HCT116 (cell line): ENCODE measurements at regions not wholly inside any gene's neighbourhood (a gene's known extent, or its start where the extent isn't known, plus 50 kb on each side); places are given as distances from the start of the nearest gene placed in this dataset.

Experiments used
- ATAC-seq: fragments of 200-7000 bp; cut with Tn5 transposase; 2 replicates; pipeline ENCODE4 v1.9.1; 2020; ENCODE audit warnings: mild to moderate bottlenecking, moderate library complexity
- BruUV-seq: library from RNA; stranded (reverse); fragments of 400-500 nt; replicated peaks from 2 replicates; lab custom pipeline; 2021; lab: Mats Ljungman, UMichigan
- CTCF ChIA-PET: fragments of 300-600 bp; sonication (Branson Sonifier 250); formaldehyde crosslinking; loops from one replicate; lab custom pipeline; 2021; ENCODE audit warnings: antibody characterized with exemption; lab: Charles Lee
- POLR2A ChIA-PET: fragments of 300-600, 350-600 bp; sonication (Branson Sonifier 250); formaldehyde crosslinking; loops from one replicate; lab custom pipeline; 2021; ENCODE audit warnings: antibody characterized with exemption; lab: Charles Lee
- RAD21 ChIA-PET, 2 experiments: fragments of 300-600 bp; sonication (Branson Sonifier 250); formaldehyde crosslinking; loops; one replicate each; lab custom pipeline; 2023; ENCODE audit warnings: low total read pairs in 2 of 2; ENCODE audit not compliant: uncharacterized antibody in 2 of 2, unreplicated experiment in 2 of 2, low non-redundant PET in 1 of 2; lab: Charles Lee
- DNase-seq: peaks from one replicate; pipeline ENCODE4 v3.0.0-alpha.2; 2010; ENCODE audit warnings: low read depth, low spot score
- H2AFZ ChIP-seq: fragments of 200-600 bp; shearing (Covaris generic), sonication (generic); 2 replicates; pipeline ENCODE4 v1.6.1; 2017; ENCODE audit warnings: low read depth, mixed run types, mixed read lengths, antibody characterized with exemption, low read length; ENCODE audit not compliant: poor library complexity, severe bottlenecking
- H3K27ac ChIP-seq: 2 replicates; pipeline ENCODE4 v1.5.1; 2012; ENCODE audit warnings: low read depth, low read length
- H3K27me3 ChIP-seq: fragments of 200-600 bp; sonication (generic); 2 replicates; pipeline ENCODE4 v1.6.1; 2016; ENCODE audit warnings: mixed run types, low read length, mixed read lengths; ENCODE audit not compliant: insufficient read depth
- H3K36me3 ChIP-seq, 2 experiments: fragments of 200-500 bp in 1 of 2; fragments of 200-600 bp in 1 of 2; sonication (Bioruptor generic) in 1 of 2; sonication (generic) in 1 of 2; 2 replicates each; pipeline versions ENCODE4 v1.5.1 to v1.6.1; 2014 to 2016; ENCODE audit warnings: low read length in 2 of 2, inconsistent platforms in 1 of 2, mixed read lengths in 1 of 2, mixed run types in 1 of 2; ENCODE audit not compliant: insufficient read depth in 2 of 2, control insufficient read depth in 1 of 2
- H3K4me1 ChIP-seq, 2 experiments: fragments of 200-600 bp in 1 of 2; sonication (generic) in 1 of 2; 2 replicates each; pipeline versions ENCODE4 v1.5.1 to v1.6.1; 2012 to 2017; ENCODE audit warnings: low read length in 2 of 2, inconsistent platforms in 1 of 2, mild to moderate bottlenecking in 1 of 2, mixed read lengths in 1 of 2, mixed run types in 1 of 2, moderate library complexity in 1 of 2; ENCODE audit not compliant: insufficient read depth in 2 of 2, control insufficient read depth in 1 of 2
- H3K4me2 ChIP-seq: fragments of 200-600 bp; sonication (generic); 2 replicates; pipeline ENCODE4 v1.6.1; 2017; ENCODE audit warnings: mixed run types, low read length, mixed read lengths
- H3K4me3 ChIP-seq, 2 experiments: fragments of 200-600 bp in 1 of 2; sonication (generic) in 1 of 2; replicated peaks in 1 of 2; 2 replicates each; pipeline ENCODE4 v1.5.1; 2011 to 2016; ENCODE audit warnings: low read length in 2 of 2, control low read depth in 1 of 2, low read depth in 1 of 2, mild to moderate bottlenecking in 1 of 2, mixed read lengths in 1 of 2, mixed run types in 1 of 2
- H3K79me2 ChIP-seq: fragments of 200-600 bp; sonication (generic); 2 replicates; pipeline ENCODE4 v1.6.1; 2017; ENCODE audit warnings: mild to moderate bottlenecking, mixed run types, low read length, moderate library complexity, mixed read lengths; ENCODE audit not compliant: insufficient read depth
- H3K9ac ChIP-seq: fragments of 200-600 bp; sonication (generic); 2 replicates; pipeline ENCODE4 v1.6.1; 2016; ENCODE audit warnings: low read length, mixed read lengths
- H3K9me2 ChIP-seq: fragments of 200-600 bp; sonication (generic), shearing (Covaris generic); 2 replicates; pipeline ENCODE4 v1.6.1; 2017; ENCODE audit warnings: mixed run types, mild to moderate bottlenecking, moderate library complexity; ENCODE audit not compliant: insufficient read depth
- H3K9me3 ChIP-seq, 2 experiments: fragments of 200-500 bp in 1 of 2; fragments of 200-600 bp in 1 of 2; sonication (Bioruptor generic) in 1 of 2; sonication (generic) in 1 of 2; 2 replicates each; pipeline ENCODE4 v1.6.1; 2014 to 2017; ENCODE audit warnings: low read length in 2 of 2, mixed read lengths in 2 of 2, inconsistent platforms in 1 of 2, low read depth in 1 of 2, mild to moderate bottlenecking in 1 of 2, mixed run types in 1 of 2, moderate library complexity in 1 of 2; ENCODE audit not compliant: control insufficient read depth in 1 of 2, insufficient read depth in 1 of 2
- H4K20me1 ChIP-seq: fragments of 200-600 bp; sonication (generic), shearing (Covaris generic); 2 replicates; pipeline ENCODE4 v1.6.1; 2017; ENCODE audit warnings: mixed run types, mild to moderate bottlenecking, moderate library complexity; ENCODE audit not compliant: insufficient read depth
- CBX3 ChIP-seq: IDR thresholded peaks from 2 replicates; pipeline ENCODE4 v1.6.1; 2012; ENCODE audit warnings: low read depth
- CEBPB ChIP-seq: IDR thresholded peaks from 2 replicates; pipeline ENCODE4 v1.6.1; 2012; ENCODE audit warnings: low read depth
- EGR1 ChIP-seq: IDR thresholded peaks from 2 replicates; pipeline ENCODE4 v1.6.1; 2012; ENCODE audit warnings: low read depth
- ELF1 ChIP-seq: IDR thresholded peaks from 2 replicates; pipeline ENCODE4 v1.6.1; 2012; ENCODE audit warnings: low read depth, borderline replicate concordance
- EZH2 ChIP-seq: fragments of 200-600 bp; sonication (generic); IDR thresholded peaks from 2 replicates; pipeline ENCODE4 v1.6.1; 2017; ENCODE audit warnings: antibody characterized with exemption, mixed run types
- EZH2phosphoT487 ChIP-seq: fragments of 200-600 bp; IDR thresholded peaks from 2 replicates; pipeline ENCODE4 v1.6.1; 2018; ENCODE audit warnings: antibody characterized with exemption, borderline replicate concordance
- FOSL1 ChIP-seq: IDR thresholded peaks from 2 replicates; pipeline ENCODE4 v1.6.1; 2012; ENCODE audit warnings: low read depth
- JUND ChIP-seq: IDR thresholded peaks from 2 replicates; pipeline ENCODE4 v1.6.1; 2012
- POLR2AphosphoS5 ChIP-seq: IDR thresholded peaks from 2 replicates; pipeline ENCODE4 v1.6.1; 2011; ENCODE audit warnings: mild to moderate bottlenecking, low read depth, low read length, moderate library complexity
- RAD21 ChIP-seq: IDR thresholded peaks from 2 replicates; pipeline ENCODE4 v1.6.1; 2012; ENCODE audit warnings: low read depth, mild to moderate bottlenecking
- SP1 ChIP-seq: IDR thresholded peaks from 2 replicates; pipeline ENCODE4 v1.6.1; 2012; ENCODE audit warnings: low read depth
- SRF ChIP-seq: IDR thresholded peaks from 2 replicates; pipeline ENCODE4 v1.6.1; 2012; ENCODE audit warnings: low read depth
- TCF7L2 ChIP-seq: IDR thresholded peaks from 2 replicates; pipeline ENCODE4 v1.7.0; 2011; ENCODE audit warnings: borderline replicate concordance, inconsistent platforms; ENCODE audit not compliant: insufficient read depth, insufficient read length; ENCODE audit errors: extremely low read depth
- ZNF274 ChIP-seq: fragments of 200-500 bp; sonication (Bioruptor generic); IDR thresholded peaks from 2 replicates; pipeline ENCODE4 v1.6.1; 2014; ENCODE audit warnings: mild to moderate bottlenecking, low read depth, low read length, inconsistent platforms
- intact Hi-C: fragments of 100-400 bp; cut with micrococcal nuclease; formaldehyde crosslinking; loops from 2 replicates; pipeline ENCODE4 v1.10.0; 2022
- TF ChIP-seq, protein P1 (sequence below), 3 experiments: fragments of 200-600 bp in 1 of 3; sonication (generic) in 1 of 3; IDR thresholded peaks in 2 of 3; conservative IDR thresholded peaks in 1 of 3; 2 replicates each; pipeline ENCODE4 v1.5.1; 2012 to 2017; ENCODE audit warnings: low read depth in 2 of 3, low read length in 2 of 3, antibody characterized with exemption in 1 of 3, borderline replicate concordance in 1 of 3, control low read depth in 1 of 3, mild to moderate bottlenecking in 1 of 3, mixed read lengths in 1 of 3, mixed run types in 1 of 3, moderate library complexity in 1 of 3; ENCODE audit not compliant: insufficient read depth in 1 of 3
- TF ChIP-seq, protein P2 (sequence below): IDR thresholded peaks from 2 replicates; pipeline ENCODE4 v1.6.1; 2011; ENCODE audit warnings: mild to moderate bottlenecking, low read length, moderate library complexity; ENCODE audit not compliant: insufficient replicate concordance; ENCODE audit errors: extremely low read depth

DNA sequence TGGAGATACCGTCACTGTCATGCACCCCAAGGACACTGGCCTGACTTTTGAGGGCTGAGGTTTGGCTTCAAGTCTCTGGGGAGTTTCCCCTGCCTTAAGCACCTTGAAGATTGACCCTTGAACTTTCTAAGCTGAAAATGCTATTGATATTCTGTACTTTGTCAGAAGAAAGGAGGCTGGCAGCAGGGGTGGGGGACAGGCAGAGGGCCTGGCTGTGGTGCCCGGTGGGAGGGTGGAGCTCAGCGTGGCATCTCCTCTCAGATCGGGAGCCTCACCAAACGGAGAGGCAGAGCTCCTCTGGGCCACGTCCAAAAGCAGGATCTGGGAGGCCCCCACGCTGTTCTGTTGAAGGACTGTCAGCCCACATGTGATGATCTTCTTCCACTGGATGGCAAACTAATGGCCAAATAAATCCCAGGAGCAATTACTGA lies 305.2 kb upstream of the IRX3 start:
- Histone ChIP-seq H3K4me2 (no peak overlapping the region), H3K4me1 (no peaks in the 10 kb centered on the region), H3K4me3 (no peak overlapping the region), H3K9me2 (no peaks in the 10 kb centered on the region), H3K79me2 (no peaks in the 10 kb centered on the region), H2AFZ (no peak overlapping the region), H4K20me1 (no peaks in the 10 kb centered on the region), H3K9ac (no peak overlapping the region), H3K27me3 (peaks cover 13% of the 10 kb centered on the region; the same call in 1 of the 2 replicates), H3K9me3 (no peaks in the 10 kb centered on the region), H3K27ac (no peak overlapping the region), H3K36me3 (no peaks in the 10 kb centered on the region)
- no peak for DNase-seq
- TF ChIP-seq POLR2AphosphoS5 (no peak), ZNF274 (no peak), FOSL1 (no peak), EZH2phosphoT487 (no peak), EZH2 (no peak), JUND (no peak), EGR1 (no peak), SP1 (no peak), CEBPB (no peak), RAD21 (no peak), CBX3 (no peak), ELF1 (no peak), SRF (no peak), TCF7L2 (no peak)
- TF ChIP-seq, protein P1, sequence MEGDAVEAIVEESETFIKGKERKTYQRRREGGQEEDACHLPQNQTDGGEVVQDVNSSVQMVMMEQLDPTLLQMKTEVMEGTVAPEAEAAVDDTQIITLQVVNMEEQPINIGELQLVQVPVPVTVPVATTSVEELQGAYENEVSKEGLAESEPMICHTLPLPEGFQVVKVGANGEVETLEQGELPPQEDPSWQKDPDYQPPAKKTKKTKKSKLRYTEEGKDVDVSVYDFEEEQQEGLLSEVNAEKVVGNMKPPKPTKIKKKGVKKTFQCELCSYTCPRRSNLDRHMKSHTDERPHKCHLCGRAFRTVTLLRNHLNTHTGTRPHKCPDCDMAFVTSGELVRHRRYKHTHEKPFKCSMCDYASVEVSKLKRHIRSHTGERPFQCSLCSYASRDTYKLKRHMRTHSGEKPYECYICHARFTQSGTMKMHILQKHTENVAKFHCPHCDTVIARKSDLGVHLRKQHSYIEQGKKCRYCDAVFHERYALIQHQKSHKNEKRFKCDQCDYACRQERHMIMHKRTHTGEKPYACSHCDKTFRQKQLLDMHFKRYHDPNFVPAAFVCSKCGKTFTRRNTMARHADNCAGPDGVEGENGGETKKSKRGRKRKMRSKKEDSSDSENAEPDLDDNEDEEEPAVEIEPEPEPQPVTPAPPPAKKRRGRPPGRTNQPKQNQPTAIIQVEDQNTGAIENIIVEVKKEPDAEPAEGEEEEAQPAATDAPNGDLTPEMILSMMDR (IDR thresholded peaks at IDR 0.05 in 2 of 3, conservative IDR thresholded peaks at IDR 0.05 in 1 of 3; ENCODE audit: borderline replicate concordance in 1 of 3, insufficient read depth in 1 of 3, low read depth in 2 of 3, low read length in 2 of 3): no peak
- TF ChIP-seq, protein P2, sequence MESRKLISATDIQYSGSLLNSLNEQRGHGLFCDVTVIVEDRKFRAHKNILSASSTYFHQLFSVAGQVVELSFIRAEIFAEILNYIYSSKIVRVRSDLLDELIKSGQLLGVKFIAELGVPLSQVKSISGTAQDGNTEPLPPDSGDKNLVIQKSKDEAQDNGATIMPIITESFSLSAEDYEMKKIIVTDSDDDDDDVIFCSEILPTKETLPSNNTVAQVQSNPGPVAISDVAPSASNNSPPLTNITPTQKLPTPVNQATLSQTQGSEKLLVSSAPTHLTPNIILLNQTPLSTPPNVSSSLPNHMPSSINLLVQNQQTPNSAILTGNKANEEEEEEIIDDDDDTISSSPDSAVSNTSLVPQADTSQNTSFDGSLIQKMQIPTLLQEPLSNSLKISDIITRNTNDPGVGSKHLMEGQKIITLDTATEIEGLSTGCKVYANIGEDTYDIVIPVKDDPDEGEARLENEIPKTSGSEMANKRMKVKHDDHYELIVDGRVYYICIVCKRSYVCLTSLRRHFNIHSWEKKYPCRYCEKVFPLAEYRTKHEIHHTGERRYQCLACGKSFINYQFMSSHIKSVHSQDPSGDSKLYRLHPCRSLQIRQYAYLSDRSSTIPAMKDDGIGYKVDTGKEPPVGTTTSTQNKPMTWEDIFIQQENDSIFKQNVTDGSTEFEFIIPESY: no peak
- no peak for ATAC-seq
- POLR2A ChIA-PET: no interaction called here
- intact Hi-C loops: no loop called here
- no TSS peak for BruUV-seq
- CTCF ChIA-PET: no interaction called here
- RAD21 ChIA-PET: no interaction called here
